ENCODE measurements at regions not wholly inside any gene's neighbourhood (a gene's known extent, or its start where the extent isn't known, plus 50 kb on each side); places are given as distances from the start of the nearest gene placed in this dataset.

GRCh38 chr20:56842056-56842455 is 212.9 kb downstream of the TFAP2C start:
- Mint-ChIP-seq H3K27me3 (ENCODE audit: low read depth) (peaks cover 59% of the 10 kb centered on the region), H3K4me1 (peaks cover 16% of the 10 kb centered on the region), H3K4me3 (no peak overlapping the region), H3K27ac (ENCODE audit: unreplicated experiment) (no peak overlapping the region), H3K9me3 (peaks cover 7% of the 10 kb centered on the region), H3K36me3 (ENCODE audit: low read depth) (no peaks in the 10 kb centered on the region)
- TF ChIP-seq CTCF (conservative IDR thresholded peaks at IDR 0.05): no peak
- no peak for DNase-seq (ENCODE audit: low read depth, low spot score)

GRCh38 chr20:56843386-56843785 is 214.3 kb downstream of the TFAP2C start:
- DNase-seq (ENCODE audit: low read depth, low spot score): no peak
- Mint-ChIP-seq H3K27me3 (ENCODE audit: low read depth) (peaks cover 52% of the 10 kb centered on the region), H3K36me3 (ENCODE audit: low read depth) (no peaks in the 10 kb centered on the region), H3K4me3 (no peak overlapping the region), H3K9me3 (peaks cover 4% of the 10 kb centered on the region), H3K4me1 (peaks cover 16% of the 10 kb centered on the region), H3K27ac (ENCODE audit: unreplicated experiment) (no peak overlapping the region)
- no peak for TF ChIP-seq CTCF (conservative IDR thresholded peaks at IDR 0.05)

GRCh38 chr20:56843817-56844216 is 214.7 kb downstream of the TFAP2C start:
- peak; percentile 35 for TF ChIP-seq CTCF (conservative IDR thresholded peaks at IDR 0.05)
- Mint-ChIP-seq H3K27me3 (ENCODE audit: low read depth) (peaks cover 52% of the 10 kb centered on the region), H3K4me3 (no peak overlapping the region), H3K36me3 (ENCODE audit: low read depth) (no peaks in the 10 kb centered on the region), H3K4me1 (peaks cover 16% of the 10 kb centered on the region), H3K27ac (ENCODE audit: unreplicated experiment) (no peak overlapping the region), H3K9me3 (peaks cover 4% of the 10 kb centered on the region)
- DNase-seq (ENCODE audit: low read depth, low spot score): no peak

- no peak overlapping the region for H3K27ac Mint-ChIP-seq (ENCODE audit: unreplicated experiment)
- H3K4me1 Mint-ChIP-seq: peaks cover 16% of the 10 kb centered on the region
- no peak overlapping the region for H3K4me3 Mint-ChIP-seq
- no peak for DNase-seq (ENCODE audit: low read depth, low spot score)
- H3K27me3 Mint-ChIP-seq (ENCODE audit: low read depth): peaks cover 53% of the 10 kb centered on the region
- no peak for TF ChIP-seq CTCF (conservative IDR thresholded peaks at IDR 0.05)
- no peaks in the 10 kb centered on the region for H3K36me3 Mint-ChIP-seq (ENCODE audit: low read depth)
- no peaks in the 10 kb centered on the region for H3K9me3 Mint-ChIP-seq
These were observed 216.5 kb downstream of the TFAP2C start for GRCh38 chr20:56845546-56846086.

- no peak overlapping the region for H3K27ac Mint-ChIP-seq (ENCODE audit: unreplicated experiment)
- H3K4me3 Mint-ChIP-seq: no peak overlapping the region
- H3K36me3 Mint-ChIP-seq (ENCODE audit: low read depth): no peaks in the 10 kb centered on the region
- TF ChIP-seq CTCF (conservative IDR thresholded peaks at IDR 0.05): no peak
- no peaks in the 10 kb centered on the region for H3K9me3 Mint-ChIP-seq
- peaks cover 50% of the 10 kb centered on the region for H3K27me3 Mint-ChIP-seq (ENCODE audit: low read depth)
- DNase-seq (ENCODE audit: low read depth, low spot score): no peak
- peaks cover 12% of the 10 kb centered on the region for H3K4me1 Mint-ChIP-seq
These were observed 219.5 kb downstream of the TFAP2C start for GRCh38 chr20:56848561-56848960.
